HG03432 (cell line): ENCODE measurements at regions not wholly inside any gene's neighbourhood (a gene's known extent, or its start where the extent isn't known, plus 50 kb on each side); places are given as distances from the start of the nearest gene placed in this dataset.
"Not testable (repeated sequence)": the region's sequence is repeated elsewhere in the genome, so short reads cannot be mapped to it uniquely, and the experiment has no call there.

Source experiments
- ATAC-seq: cut with Tn5 transposase; IDR thresholded peaks from one replicate; pipeline ENCODE4 v1.9.1; 2021; ENCODE audit warnings: mild to moderate bottlenecking, moderate library complexity; ENCODE audit not compliant: unreplicated experiment

DNA sequence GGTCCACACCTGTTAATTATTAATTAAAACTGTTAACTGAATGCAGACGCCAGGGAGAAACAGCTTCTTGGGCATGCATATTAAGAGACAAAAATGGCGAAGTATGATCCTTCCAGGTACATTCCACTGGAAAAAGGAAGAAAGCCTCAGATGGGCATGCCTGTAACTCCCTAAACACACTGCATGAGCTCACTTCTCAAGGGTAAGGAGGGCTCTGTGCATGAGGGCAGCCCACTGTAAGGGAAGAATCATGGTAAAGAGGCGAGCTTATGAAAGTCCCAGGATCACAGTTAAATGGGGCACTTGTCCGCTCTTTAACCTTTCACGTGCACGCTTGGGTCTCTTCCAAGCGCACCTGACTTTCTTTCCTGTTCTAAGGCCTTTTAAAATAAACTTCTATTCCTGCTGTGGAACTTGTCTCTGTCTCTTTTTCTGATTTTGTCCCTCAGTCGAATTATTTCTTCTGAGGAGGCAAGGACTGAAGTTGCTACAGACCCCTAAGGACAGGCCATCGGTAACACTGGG is 321.7 kb downstream of the PPP1R2C start:
- no peak for ATAC-seq

DNA sequence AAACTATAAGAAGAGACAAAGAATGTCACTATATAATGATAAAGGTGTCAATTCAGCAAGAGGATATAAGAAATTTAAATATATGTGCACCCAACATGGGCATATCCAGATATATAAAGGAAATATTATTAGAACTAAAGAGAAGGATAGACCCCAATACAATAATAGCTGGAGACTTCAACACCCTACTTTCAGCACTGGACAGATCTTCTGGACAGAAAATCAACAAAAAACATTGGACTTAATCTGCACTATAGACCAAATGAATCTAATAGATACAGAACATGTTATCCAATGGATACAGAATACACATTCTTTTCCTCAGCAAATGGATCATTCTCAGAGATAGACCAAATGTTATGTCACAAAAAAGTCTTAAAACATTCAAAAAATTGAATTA is 327.7 kb downstream of the PPP1R2C start:
- no peak for ATAC-seq

DNA sequence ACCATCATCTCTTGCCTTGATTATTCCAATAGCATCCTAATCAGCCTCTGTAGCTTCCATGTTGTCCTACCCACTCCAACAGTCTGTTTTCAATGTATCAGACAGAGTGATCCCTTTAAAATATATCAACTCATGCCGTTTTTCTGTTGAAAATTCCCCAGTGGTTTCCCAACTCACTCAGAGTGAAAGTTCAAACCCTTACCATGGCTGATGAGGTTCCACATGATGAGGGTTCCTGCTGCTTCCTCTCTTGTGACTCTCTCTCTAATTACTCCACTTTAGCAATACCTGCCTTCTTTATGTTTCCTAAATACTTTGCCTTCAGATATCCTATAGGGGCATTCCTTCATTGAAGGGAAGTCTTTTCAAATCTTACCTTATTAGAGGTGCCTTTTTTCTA is 334.7 kb downstream of the PPP1R2C start:
- no peak for ATAC-seq

DNA sequence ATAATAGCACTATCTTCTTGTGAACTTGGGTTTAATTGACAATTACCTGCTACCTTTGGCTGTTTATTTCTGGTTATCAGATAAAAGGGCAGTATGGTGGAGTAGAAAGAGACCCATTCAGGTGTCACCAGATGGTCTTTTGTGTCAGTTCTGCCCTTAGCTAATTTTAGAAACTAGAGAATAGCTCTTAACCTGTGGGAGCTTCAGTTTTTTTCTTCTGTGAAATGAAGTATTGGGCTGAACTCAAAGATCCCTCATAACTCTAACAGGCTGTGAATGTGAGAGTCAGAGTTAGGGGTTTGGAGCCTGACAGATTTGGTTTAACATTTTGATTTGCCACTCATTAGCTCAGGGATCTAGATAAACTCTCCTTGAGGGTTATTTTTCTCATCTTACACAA is 335.2 kb downstream of the PPP1R2C start:
- no peak for ATAC-seq

DNA sequence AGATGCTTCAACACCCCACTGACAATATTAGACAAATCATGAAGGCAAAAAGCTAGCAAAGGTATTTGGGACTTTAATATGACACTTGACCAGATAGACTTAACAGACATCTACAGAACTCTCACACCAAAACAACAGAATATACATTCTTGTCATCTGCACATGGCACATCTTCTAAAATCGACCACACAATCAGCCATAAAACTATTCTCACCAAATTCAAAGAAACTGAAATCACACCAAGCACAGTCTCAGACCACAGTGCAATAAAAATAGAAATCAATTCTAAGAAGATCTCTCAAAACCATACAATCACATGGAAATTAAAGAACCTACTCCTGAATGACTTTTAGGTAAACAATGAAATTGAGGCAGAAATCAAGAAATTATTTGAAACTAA is 340.8 kb downstream of the PPP1R2C start:
- ATAC-seq, result no peak

DNA sequence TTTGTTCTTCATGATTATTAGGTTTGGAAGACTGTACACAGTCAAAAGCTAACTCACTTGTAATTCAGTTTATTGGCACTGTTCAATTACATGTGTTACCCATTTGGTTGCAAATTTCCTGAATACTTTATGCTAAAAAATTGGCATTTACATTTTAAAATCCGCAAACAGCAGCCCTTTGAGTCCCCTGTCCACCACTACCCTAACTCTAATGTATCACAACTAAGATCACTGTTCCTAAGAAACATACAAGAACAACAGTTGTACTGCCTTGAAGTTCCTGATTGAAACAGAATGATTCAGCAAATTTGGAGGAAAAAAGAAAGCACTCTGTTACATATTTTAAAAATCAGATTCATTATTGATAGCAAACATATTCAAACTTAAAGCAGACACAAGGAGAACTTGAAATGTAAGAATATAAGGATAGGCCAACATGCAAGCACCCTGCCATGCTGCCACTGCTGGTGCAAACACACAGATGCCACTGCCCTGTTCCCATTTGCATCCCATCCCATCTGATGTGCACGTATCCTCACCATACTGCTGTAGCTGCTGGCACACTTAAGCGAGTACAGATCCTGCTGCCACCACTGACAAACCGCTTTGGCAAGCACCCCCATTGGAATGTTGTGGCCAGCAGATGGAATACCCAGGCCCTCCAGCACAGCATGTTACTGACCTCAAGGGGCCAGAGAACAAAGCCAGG is 343.4 kb downstream of the PPP1R2C start:
- ATAC-seq, result no peak

DNA sequence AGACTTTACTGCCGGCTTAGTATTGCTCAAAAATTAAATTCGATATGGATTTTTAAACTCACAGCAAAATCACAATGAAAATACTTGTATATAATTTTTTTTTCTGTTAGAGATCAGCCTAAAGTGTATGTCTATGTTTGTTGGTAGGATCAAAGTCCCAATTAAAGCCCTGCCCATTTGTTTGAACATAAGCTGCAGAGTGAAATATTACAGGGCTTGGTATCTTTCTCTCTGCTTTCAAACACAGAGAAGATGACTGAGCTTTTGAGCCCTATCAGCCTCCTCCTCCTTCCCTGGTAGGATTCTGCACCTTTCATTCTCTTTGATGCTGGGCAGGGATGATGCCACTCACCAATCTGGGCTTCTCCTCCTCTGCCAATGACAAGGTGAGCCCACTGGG is 345.4 kb downstream of the PPP1R2C start:
- no peak for ATAC-seq

DNA sequence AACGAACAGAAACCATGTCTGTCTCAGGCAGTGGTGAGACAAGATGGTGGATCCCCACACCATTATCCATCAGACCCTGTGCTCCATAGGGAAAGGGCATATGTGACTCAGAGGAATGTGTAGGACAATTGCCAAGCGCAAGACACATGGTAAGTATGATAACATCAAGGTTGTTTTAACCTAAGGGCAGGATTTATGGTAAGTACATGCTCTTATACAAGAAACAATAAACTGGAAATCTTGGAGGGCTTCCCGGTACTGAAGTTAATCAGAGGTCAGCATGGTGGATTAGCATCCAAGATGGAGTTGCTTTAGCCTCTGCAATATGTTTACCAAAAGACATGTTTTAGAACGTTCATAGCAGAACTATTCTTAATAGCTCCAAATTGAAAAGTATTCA is 355.0 kb downstream of the PPP1R2C start:
- ATAC-seq, result no peak

DNA sequence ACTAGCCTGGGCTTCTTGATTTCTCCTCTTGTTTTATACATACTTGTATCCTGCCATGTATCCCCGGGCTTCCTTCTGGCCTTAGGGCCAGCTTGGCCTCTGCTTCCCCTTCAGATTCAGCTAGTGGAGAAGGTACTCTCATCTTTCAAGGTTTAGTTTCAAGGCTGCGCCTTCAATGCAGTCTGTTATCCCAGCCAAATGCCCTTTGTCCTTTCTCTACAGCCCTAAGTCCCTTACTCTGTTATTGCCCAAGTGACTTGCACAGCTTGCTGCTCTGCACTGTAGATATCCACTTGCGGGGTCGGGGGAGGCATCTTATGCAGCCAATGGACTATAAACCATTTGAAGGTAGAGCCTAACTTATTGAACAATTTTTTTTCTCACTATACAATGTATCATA is 357.5 kb downstream of the PPP1R2C start:
- no peak for ATAC-seq

DNA sequence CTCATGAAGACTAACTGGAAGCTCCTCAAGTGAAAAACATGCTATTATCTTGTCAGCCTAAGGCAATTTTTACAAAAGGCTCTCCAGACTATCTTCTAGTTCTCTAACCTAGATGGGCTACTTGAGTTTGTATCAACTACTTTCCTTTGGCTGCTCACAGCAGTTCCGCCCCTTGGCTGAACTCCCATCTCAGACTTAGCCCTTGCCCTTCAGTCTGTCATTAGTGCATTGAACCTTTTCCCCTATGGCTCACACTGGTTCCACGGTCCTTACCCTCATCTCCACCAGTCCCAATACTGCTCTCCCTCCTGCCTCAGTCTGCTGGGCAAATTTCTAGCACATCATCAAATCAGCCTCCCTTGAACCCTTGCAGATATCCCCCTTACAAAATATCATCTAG is 362.3 kb downstream of the PPP1R2C start:
- ATAC-seq, result no peak

DNA sequence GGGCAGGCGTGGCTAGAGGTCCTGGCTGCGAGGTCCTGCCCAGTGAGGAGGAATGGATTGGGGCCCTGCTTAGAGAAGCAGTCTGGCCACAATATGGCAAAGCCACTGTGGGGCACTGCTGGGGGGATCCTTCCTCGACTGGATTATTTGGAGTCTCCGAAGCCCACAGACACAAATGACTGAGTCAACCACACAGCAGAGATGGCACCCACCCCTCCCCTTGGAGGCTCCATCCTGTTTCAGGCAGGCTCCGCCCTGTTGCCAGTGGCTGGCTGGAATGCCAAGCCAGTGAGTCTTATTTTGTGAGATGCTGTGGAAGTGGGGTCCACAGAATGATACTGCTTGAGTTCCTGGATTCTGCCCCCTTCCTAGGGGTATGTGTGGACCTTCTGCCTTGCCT is 363.9 kb downstream of the PPP1R2C start:
- ATAC-seq, result no peak

DNA sequence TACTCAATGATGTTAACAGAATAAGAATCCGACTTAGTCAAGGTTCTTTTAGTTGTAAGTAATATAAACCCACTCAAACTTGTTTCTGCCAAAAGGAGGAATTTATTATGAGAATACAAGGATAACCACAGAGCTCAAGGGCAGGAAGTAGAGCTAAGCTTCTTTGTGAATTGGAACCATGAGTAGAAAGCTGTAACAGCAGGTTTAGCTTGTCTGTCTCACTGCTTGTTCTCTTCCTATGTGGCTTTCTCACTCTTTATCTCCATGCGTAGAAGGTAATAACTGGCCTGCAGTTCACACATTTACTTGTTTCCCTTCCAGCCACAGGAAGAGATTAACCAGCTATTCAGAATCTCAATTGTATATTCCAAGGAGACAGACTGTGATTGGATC is 378.3 kb downstream of the PPP1R2C start:
- no peak for ATAC-seq

DNA sequence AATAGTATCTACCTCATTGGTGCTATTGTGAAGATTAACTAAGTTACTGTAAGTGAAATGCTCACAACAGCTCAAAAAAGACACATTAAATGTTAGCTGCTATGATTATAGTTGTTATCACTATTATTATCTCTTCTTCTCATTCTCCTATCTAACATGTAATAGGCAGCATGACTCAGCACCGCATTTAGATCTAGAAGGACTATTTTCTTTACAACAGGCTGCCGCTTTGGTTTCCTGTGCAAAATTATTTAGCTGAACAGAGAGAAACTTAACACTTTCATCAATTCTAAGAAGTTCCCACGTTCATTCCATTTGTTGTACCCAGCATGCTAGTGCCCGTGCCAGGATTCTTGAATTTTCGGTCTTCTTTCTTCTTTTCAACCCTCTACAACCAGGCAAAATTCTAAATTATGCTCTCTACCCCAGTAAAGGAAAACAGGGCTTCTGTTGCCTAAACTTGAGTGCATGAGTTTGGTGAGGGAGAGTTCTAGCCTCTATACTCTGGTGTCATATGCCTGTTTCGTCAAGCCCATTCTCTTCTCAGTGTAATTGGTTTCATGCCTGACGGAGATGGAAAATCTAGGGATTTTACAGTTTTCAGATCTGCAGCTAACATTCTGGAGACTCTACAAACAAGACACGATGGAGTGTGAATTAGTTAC is 378.9 kb downstream of the PPP1R2C start:
- ATAC-seq, result no peak

DNA sequence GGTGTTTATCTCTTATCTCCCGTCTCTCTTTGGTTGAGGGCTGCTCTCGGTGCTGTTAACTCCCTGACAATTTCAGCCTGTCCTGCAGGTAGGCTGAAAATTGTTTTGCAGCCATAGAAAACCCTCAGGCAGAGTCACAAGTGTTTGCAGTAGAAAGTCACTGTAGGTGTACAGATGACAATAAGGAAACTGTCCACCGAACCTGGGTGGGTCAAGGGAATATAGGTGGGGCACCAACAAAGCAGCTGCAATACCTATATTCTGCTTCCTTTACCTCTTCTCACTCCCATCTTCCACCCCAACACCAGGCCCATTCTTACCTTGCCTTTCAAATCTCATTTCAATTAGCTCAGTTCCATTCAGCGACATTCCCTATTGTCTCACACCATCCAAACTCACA is 381.8 kb downstream of the PPP1R2C start:
- ATAC-seq, result no peak

DNA sequence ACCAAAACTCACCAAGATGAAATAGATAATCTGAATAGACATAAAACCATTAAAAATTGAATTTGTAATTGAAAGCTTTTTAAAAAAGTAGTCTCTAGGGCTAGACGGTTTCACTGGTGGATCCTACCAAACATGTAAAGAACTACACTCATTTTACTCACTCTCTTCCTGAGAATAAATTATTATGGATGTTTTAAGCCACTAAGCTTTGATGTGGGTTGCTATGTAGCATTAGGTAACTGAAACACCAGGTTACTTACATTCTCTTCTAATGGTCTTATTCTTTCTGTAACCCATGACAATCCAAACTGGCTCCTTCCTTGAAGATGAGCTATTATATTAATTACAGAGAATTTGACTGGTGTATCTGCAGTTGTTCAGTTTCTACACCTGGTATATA is 385.1 kb downstream of the PPP1R2C start:
- ATAC-seq, result no peak

DNA sequence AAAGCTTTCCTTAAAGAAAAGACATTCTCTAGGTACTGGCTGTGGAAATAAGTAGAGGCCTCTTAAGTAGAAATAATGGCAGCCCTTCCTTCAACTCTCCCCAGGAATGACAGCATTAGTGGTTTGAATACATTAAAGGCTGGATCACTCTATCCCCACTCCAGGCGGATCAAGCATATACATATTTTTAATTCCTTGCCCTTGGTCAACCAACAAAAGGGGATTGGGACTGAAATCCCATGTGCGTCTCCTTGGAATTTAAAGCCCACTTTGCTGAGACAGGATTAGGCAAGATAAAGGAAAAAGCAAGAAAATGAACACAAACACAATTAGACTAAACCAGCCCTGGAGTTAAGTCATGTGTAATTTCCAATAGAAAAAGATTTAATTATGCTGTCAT is 391.3 kb downstream of the PPP1R2C start:
- no peak for ATAC-seq

DNA sequence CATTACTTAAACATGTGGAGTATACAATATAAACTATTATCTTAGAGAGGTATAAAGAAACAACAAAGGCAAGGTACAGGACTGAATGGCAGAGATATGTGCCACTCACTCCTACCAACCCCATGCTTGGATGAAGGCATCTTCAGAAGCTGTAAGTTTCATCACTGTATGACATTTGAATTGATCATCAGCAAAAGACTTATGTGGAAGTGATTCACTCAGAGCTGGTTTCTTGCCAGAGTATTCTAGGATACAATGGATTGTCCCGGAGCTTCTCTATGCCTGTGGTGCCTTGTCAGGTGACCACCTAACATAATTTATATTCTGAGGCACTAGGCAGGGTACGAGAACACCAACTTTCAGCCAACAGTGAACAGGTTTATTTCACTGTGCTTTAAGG is 392.2 kb downstream of the PPP1R2C start:
- ATAC-seq, result no peak

DNA sequence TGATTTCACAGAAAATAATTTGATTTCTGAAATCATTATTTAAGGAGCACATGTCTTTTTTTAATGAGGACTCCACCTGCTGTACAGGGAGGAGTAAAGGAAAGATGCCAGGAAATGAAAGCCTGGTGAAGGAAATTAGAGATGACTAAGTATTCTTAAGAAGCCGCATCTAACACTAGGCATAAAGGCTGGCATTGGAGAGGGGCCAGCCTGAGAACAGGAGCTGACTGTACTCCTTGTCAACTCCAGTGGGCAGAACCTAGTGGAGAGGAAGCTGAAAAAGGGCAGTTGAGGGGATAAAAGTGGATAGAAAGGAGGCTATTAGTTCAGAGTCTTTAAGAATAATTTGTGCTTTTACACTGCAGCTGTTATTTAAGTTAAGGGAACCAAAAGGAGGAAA is 393.0 kb downstream of the PPP1R2C start:
- no peak for ATAC-seq

DNA sequence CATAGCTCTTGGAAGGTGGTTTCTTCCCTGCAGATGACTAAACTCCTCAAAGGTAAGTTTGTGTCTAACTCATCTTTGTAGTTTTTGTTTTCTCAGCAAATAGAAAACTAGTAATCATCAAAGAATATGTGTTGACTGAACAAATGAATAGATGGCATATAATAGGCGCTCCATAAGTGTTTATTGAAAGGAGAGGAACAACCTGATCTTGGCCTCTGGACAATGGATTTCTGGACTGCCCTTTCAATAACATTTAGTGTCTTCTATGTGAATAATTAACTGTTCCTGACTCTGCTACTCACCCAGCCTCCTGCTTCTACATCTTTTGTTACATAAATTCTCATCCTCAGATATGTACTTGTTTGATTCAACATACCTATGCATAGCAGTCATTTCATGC is 399.1 kb downstream of the PPP1R2C start:
- ATAC-seq, result no peak

DNA sequence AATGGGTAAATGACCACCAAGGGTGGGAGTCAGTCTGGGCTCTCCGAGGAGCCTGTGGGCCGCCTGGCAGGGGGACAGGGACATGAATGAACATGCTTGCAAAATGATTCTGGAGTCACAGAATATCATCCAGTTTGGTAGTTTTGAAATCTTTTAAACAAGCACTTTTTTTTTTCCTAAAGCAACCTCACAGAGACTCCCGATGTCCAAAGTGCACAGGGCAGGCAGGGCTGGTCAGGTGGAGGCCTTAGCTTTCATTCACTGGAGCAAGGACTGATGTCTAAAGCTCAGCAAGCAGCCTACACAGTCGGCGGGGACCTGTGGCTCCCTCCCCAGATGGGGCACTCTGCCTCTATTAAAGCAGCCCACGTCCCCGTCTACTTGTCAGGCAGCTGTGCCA is 402.9 kb downstream of the PPP1R2C start:
- ATAC-seq, result no peak

DNA sequence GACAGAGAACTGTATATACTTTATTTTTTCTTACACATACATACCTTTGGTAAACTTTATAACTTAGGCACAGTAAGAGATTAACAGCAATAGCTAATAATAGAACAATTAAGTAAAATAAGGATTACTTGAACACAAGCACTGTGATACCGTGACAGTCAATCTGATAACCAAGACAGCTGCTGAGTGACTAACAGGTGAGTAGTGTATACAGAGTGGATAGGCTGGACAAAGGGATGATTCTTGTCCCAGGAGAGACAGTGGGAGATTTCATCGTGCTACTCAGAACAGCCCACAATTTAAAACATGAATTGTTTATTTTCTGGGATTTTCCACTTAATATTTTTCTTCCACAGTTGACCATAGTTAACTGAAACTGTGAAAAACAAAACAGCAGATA is 411.8 kb downstream of the PPP1R2C start:
- no peak for ATAC-seq

DNA sequence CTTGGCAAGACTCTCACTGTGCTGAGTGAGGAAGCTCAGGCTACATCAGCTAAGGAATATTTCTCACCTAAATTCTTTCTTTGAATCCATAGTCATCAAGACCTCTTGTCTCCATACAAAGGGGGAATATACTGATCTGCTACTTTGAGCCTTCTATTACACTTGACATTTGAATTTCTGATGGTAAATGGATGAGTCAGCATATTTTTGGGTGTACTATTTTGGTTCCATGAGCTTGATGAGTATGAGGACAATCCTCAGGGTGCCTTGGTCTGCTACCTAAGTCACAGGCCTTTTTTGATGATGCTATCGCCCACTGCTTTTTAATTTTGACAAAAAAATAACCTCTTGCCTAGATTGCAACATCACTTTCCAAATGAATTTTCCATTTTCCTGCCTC is 415.7 kb downstream of the PPP1R2C start:
- no peak for ATAC-seq

DNA sequence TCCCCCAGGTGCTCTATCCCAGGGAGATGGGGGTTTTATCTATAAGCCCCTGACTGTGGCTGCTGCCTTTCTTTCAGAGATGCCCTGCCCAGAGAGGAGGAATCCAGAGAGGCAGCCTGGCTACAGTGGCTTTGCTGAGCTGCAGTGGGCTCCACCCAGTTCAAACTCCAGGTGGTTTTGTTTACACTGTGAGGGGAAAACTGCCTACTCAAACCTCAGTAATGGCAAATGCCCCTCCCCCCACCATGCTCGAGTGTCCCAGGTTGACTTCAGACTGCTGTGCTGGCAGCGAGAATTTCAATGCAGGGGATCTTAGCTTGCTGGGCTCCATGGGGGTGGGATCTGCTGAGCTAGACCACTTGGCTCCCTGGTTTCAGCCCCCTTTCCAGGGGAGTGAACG is 419.6 kb upstream of the CASK start:
- ATAC-seq, result not testable (repeated sequence)
